ENCODE measurements at regions not wholly inside any gene's neighbourhood (a gene's known extent, or its start where the extent isn't known, plus 50 kb on each side); places are given as distances from the start of the nearest gene placed in this dataset.

- TF ChIP-seq CTCF (IDR thresholded peaks at IDR 0.05; ENCODE audit: borderline replicate concordance, extremely low read depth, low read length, poor library complexity, severe bottlenecking): no peak
- no peak for TF ChIP-seq EZH2 (IDR thresholded peaks at IDR 0.05; ENCODE audit: borderline replicate concordance, low read depth, low read length, severe bottlenecking)
Observed at GRCh38 chr1:57922130-57922529, 498.3 kb upstream of the DAB1 start.

Measured in DND-41 (cell line).